ENCODE measurements at regions not wholly inside any gene's neighbourhood (a gene's known extent, or its start where the extent isn't known, plus 50 kb on each side); places are given as distances from the start of the nearest gene placed in this dataset.

DNA sequence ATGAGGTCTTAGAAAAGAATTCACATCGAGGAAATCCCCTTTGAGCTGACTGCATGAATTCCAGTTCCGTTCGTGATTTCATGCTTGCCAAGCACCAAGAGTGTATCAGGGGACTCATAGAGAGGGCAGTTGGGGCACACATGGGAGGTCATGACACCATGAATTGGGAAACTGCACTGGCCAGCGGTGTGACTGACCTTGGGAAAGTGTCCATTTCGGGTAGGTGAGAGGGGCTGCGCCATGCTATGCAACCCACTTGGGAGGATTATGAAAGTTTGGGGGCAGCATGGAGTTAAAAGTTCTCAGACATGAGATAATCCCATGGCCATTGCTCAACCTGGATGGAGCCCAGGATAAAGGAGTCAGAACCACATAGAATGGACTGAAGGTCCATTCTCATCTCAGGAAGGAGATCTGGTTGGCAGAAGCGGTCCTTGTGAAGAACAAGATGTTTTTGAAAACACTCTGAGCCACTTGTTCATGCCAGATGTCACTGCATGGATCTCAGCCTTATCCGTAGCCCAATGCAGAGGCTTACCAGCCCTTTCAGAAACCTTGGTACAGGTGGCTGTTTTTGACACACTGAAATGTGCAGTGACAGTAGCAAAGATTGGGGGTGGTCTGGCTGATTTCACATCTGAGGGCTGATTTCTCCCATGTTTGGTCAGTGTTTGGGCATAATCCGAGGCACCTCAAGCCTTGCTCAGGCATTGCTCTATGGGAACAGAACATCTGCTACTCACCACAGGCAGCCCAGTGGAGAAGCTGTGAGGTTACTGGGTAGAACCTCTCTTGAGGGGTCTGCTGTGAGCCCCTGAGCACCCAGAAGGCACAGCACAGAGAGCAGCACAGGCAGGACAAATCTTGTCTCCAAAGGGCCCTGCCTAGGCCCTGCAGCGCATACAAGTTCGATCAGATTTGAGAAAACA is 252.3 kb downstream of the CXCL12 start:
- CTCF ChIA-PET = no interaction called here
- H3K27ac ChIP-seq = no peak overlapping the region
- TF ChIP-seq, protein P1, sequence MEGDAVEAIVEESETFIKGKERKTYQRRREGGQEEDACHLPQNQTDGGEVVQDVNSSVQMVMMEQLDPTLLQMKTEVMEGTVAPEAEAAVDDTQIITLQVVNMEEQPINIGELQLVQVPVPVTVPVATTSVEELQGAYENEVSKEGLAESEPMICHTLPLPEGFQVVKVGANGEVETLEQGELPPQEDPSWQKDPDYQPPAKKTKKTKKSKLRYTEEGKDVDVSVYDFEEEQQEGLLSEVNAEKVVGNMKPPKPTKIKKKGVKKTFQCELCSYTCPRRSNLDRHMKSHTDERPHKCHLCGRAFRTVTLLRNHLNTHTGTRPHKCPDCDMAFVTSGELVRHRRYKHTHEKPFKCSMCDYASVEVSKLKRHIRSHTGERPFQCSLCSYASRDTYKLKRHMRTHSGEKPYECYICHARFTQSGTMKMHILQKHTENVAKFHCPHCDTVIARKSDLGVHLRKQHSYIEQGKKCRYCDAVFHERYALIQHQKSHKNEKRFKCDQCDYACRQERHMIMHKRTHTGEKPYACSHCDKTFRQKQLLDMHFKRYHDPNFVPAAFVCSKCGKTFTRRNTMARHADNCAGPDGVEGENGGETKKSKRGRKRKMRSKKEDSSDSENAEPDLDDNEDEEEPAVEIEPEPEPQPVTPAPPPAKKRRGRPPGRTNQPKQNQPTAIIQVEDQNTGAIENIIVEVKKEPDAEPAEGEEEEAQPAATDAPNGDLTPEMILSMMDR (conservative IDR thresholded peaks at IDR 0.05; ENCODE audit: low read depth) = no peak
- POLR2A ChIA-PET (ENCODE audit: low non-redundant PET) = no interaction called here
- no peak for DNase-seq (ENCODE audit: low spot score)

- TF ChIP-seq, protein P1 (conservative IDR thresholded peaks at IDR 0.05; ENCODE audit: low read depth) = no peak
- ChIA-PET POLR2A (ENCODE audit: low non-redundant PET) (no interaction called here), CTCF (no interaction called here)
- no peak for DNase-seq (ENCODE audit: low spot score)
- H3K27ac ChIP-seq = no peak overlapping the region
Observed at GRCh38 chr10:44126291-44126717, 258.6 kb downstream of the CXCL12 start.

GRCh38 chr10:44125879-44126278 is 259.0 kb downstream of the CXCL12 start:
- H3K27ac ChIP-seq = no peak overlapping the region
- CTCF ChIA-PET = no interaction called here
- TF ChIP-seq, protein P1 (conservative IDR thresholded peaks at IDR 0.05; ENCODE audit: low read depth) = no peak
- no peak for DNase-seq (ENCODE audit: low spot score)
- POLR2A ChIA-PET (ENCODE audit: low non-redundant PET) = no interaction called here

DNA sequence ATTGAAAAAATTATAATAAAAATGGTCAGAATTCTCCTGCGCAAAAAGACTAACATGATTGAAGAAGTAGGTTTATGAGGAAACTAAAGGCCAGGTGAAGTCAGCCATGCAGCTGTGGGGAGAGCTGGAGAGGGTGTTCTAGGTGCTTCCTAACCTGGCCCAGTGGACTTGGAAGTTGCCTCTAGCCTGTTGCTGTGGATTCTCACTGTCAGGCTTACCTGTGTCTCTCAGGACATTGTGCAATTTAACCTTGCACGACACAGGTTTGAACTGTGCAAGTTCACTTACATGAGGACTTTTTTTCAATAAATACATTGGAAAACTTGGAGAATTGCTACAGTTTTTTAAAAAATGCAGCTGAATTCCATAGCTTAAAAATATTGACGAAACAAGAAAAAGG is 266.4 kb downstream of the CXCL12 start:
- TF ChIP-seq, protein P1 (conservative IDR thresholded peaks at IDR 0.05; ENCODE audit: low read depth) = no peak
- H3K27ac ChIP-seq = no peak overlapping the region
- POLR2A ChIA-PET (ENCODE audit: low non-redundant PET) = interaction anchor here (0.6 kb wide), 1 partner anchor 1327 kb away, joined by 4 read pairs; no protein-coding TSS in a partner anchor
- CTCF ChIA-PET = no interaction called here
- no peak for DNase-seq (ENCODE audit: low spot score)

- CTCF ChIA-PET = interaction anchor here (0.5 kb wide), 1 partner anchor 179 kb away, joined by 4 read pairs; no protein-coding TSS in a partner anchor
Observed at GRCh38 chr10:44116474-44116873, 268.4 kb downstream of the CXCL12 start.

GRCh38 chr10:44115516-44115915 is 269.4 kb downstream of the CXCL12 start:
- DNase-seq (ENCODE audit: low spot score) = no peak
- CTCF ChIA-PET = interaction anchor here (0.7 kb wide), 1 partner anchor 16 kb away, joined by 3 read pairs; no protein-coding TSS in a partner anchor

More at GRCh38 chr10:44116474-44116873, 268.4 kb downstream of the CXCL12 start:
- TF ChIP-seq, protein P1 (conservative IDR thresholded peaks at IDR 0.05; ENCODE audit: low read depth) = no peak
- DNase-seq (ENCODE audit: low spot score) = no peak
- POLR2A ChIA-PET (ENCODE audit: low non-redundant PET) = no interaction called here
- no peak overlapping the region for H3K27ac ChIP-seq

More at GRCh38 chr10:44115516-44115915, 269.4 kb downstream of the CXCL12 start:
- TF ChIP-seq, protein P1 (conservative IDR thresholded peaks at IDR 0.05; ENCODE audit: low read depth) = no peak
- POLR2A ChIA-PET (ENCODE audit: low non-redundant PET) = no interaction called here
- H3K27ac ChIP-seq = no peak overlapping the region
